HCT116 (cell line): ENCODE measurements at regions not wholly inside any gene's neighbourhood (a gene's known extent, or its start where the extent isn't known, plus 50 kb on each side); places are given as distances from the start of the nearest gene placed in this dataset.

ENCODE experiments used
- ATAC-seq: fragments of 200-7000 bp; cut with Tn5 transposase; 2 replicates; pipeline ENCODE4 v1.9.1; 2020; ENCODE audit warnings: mild to moderate bottlenecking, moderate library complexity
- BruUV-seq: library from RNA; stranded (reverse); fragments of 400-500 nt; replicated peaks from 2 replicates; lab custom pipeline; 2021; lab: Mats Ljungman, UMichigan
- CTCF ChIA-PET: fragments of 300-600 bp; sonication (Branson Sonifier 250); formaldehyde crosslinking; loops from one replicate; lab custom pipeline; 2021; ENCODE audit warnings: antibody characterized with exemption; lab: Charles Lee
- POLR2A ChIA-PET: fragments of 300-600, 350-600 bp; sonication (Branson Sonifier 250); formaldehyde crosslinking; loops from one replicate; lab custom pipeline; 2021; ENCODE audit warnings: antibody characterized with exemption; lab: Charles Lee
- RAD21 ChIA-PET, 2 experiments: fragments of 300-600 bp; sonication (Branson Sonifier 250); formaldehyde crosslinking; loops; one replicate each; lab custom pipeline; 2023; ENCODE audit warnings: low total read pairs in 2 of 2; ENCODE audit not compliant: uncharacterized antibody in 2 of 2, unreplicated experiment in 2 of 2, low non-redundant PET in 1 of 2; lab: Charles Lee
- DNase-seq: peaks from one replicate; pipeline ENCODE4 v3.0.0-alpha.2; 2010; ENCODE audit warnings: low read depth, low spot score
- H2AFZ ChIP-seq: fragments of 200-600 bp; shearing (Covaris generic), sonication (generic); 2 replicates; pipeline ENCODE4 v1.6.1; 2017; ENCODE audit warnings: low read depth, mixed run types, mixed read lengths, antibody characterized with exemption, low read length; ENCODE audit not compliant: poor library complexity, severe bottlenecking
- H3K27ac ChIP-seq: 2 replicates; pipeline ENCODE4 v1.5.1; 2012; ENCODE audit warnings: low read depth, low read length
- H3K27me3 ChIP-seq: fragments of 200-600 bp; sonication (generic); 2 replicates; pipeline ENCODE4 v1.6.1; 2016; ENCODE audit warnings: mixed run types, low read length, mixed read lengths; ENCODE audit not compliant: insufficient read depth
- H3K36me3 ChIP-seq, 2 experiments: fragments of 200-500 bp in 1 of 2; fragments of 200-600 bp in 1 of 2; sonication (Bioruptor generic) in 1 of 2; sonication (generic) in 1 of 2; 2 replicates each; pipeline versions ENCODE4 v1.5.1 to v1.6.1; 2014 to 2016; ENCODE audit warnings: low read length in 2 of 2, inconsistent platforms in 1 of 2, mixed read lengths in 1 of 2, mixed run types in 1 of 2; ENCODE audit not compliant: insufficient read depth in 2 of 2, control insufficient read depth in 1 of 2
- H3K4me1 ChIP-seq, 2 experiments: fragments of 200-600 bp in 1 of 2; sonication (generic) in 1 of 2; 2 replicates each; pipeline versions ENCODE4 v1.5.1 to v1.6.1; 2012 to 2017; ENCODE audit warnings: low read length in 2 of 2, inconsistent platforms in 1 of 2, mild to moderate bottlenecking in 1 of 2, mixed read lengths in 1 of 2, mixed run types in 1 of 2, moderate library complexity in 1 of 2; ENCODE audit not compliant: insufficient read depth in 2 of 2, control insufficient read depth in 1 of 2
- H3K4me2 ChIP-seq: fragments of 200-600 bp; sonication (generic); 2 replicates; pipeline ENCODE4 v1.6.1; 2017; ENCODE audit warnings: mixed run types, low read length, mixed read lengths
- H3K4me3 ChIP-seq, 2 experiments: fragments of 200-600 bp in 1 of 2; sonication (generic) in 1 of 2; replicated peaks in 1 of 2; 2 replicates each; pipeline ENCODE4 v1.5.1; 2011 to 2016; ENCODE audit warnings: low read length in 2 of 2, control low read depth in 1 of 2, low read depth in 1 of 2, mild to moderate bottlenecking in 1 of 2, mixed read lengths in 1 of 2, mixed run types in 1 of 2
- H3K79me2 ChIP-seq: fragments of 200-600 bp; sonication (generic); 2 replicates; pipeline ENCODE4 v1.6.1; 2017; ENCODE audit warnings: mild to moderate bottlenecking, mixed run types, low read length, moderate library complexity, mixed read lengths; ENCODE audit not compliant: insufficient read depth
- H3K9ac ChIP-seq: fragments of 200-600 bp; sonication (generic); 2 replicates; pipeline ENCODE4 v1.6.1; 2016; ENCODE audit warnings: low read length, mixed read lengths
- H3K9me2 ChIP-seq: fragments of 200-600 bp; sonication (generic), shearing (Covaris generic); 2 replicates; pipeline ENCODE4 v1.6.1; 2017; ENCODE audit warnings: mixed run types, mild to moderate bottlenecking, moderate library complexity; ENCODE audit not compliant: insufficient read depth
- H3K9me3 ChIP-seq, 2 experiments: fragments of 200-500 bp in 1 of 2; fragments of 200-600 bp in 1 of 2; sonication (Bioruptor generic) in 1 of 2; sonication (generic) in 1 of 2; 2 replicates each; pipeline ENCODE4 v1.6.1; 2014 to 2017; ENCODE audit warnings: low read length in 2 of 2, mixed read lengths in 2 of 2, inconsistent platforms in 1 of 2, low read depth in 1 of 2, mild to moderate bottlenecking in 1 of 2, mixed run types in 1 of 2, moderate library complexity in 1 of 2; ENCODE audit not compliant: control insufficient read depth in 1 of 2, insufficient read depth in 1 of 2
- H4K20me1 ChIP-seq: fragments of 200-600 bp; sonication (generic), shearing (Covaris generic); 2 replicates; pipeline ENCODE4 v1.6.1; 2017; ENCODE audit warnings: mixed run types, mild to moderate bottlenecking, moderate library complexity; ENCODE audit not compliant: insufficient read depth
- CBX3 ChIP-seq: IDR thresholded peaks from 2 replicates; pipeline ENCODE4 v1.6.1; 2012; ENCODE audit warnings: low read depth
- RAD21 ChIP-seq: IDR thresholded peaks from 2 replicates; pipeline ENCODE4 v1.6.1; 2012; ENCODE audit warnings: low read depth, mild to moderate bottlenecking
- ZNF274 ChIP-seq: fragments of 200-500 bp; sonication (Bioruptor generic); IDR thresholded peaks from 2 replicates; pipeline ENCODE4 v1.6.1; 2014; ENCODE audit warnings: mild to moderate bottlenecking, low read depth, low read length, inconsistent platforms
- intact Hi-C: fragments of 100-400 bp; cut with micrococcal nuclease; formaldehyde crosslinking; loops from 2 replicates; pipeline ENCODE4 v1.10.0; 2022
- TF ChIP-seq, protein P1 (sequence below): IDR thresholded peaks from 2 replicates; pipeline ENCODE4 v1.6.1; 2012
- TF ChIP-seq, protein P2 (sequence below): IDR thresholded peaks from 2 replicates; pipeline ENCODE4 v1.6.1; 2012
- TF ChIP-seq, protein P3 (sequence below), 3 experiments: fragments of 200-600 bp in 1 of 3; sonication (generic) in 1 of 3; IDR thresholded peaks in 2 of 3; conservative IDR thresholded peaks in 1 of 3; 2 replicates each; pipeline ENCODE4 v1.5.1; 2012 to 2017; ENCODE audit warnings: low read depth in 2 of 3, low read length in 2 of 3, antibody characterized with exemption in 1 of 3, borderline replicate concordance in 1 of 3, control low read depth in 1 of 3, mild to moderate bottlenecking in 1 of 3, mixed read lengths in 1 of 3, mixed run types in 1 of 3, moderate library complexity in 1 of 3; ENCODE audit not compliant: insufficient read depth in 1 of 3
- TF ChIP-seq, protein P4 (sequence below): IDR thresholded peaks from 2 replicates; pipeline ENCODE4 v1.6.1; 2011; ENCODE audit warnings: mild to moderate bottlenecking, low read length, moderate library complexity; ENCODE audit not compliant: insufficient replicate concordance; ENCODE audit errors: extremely low read depth

DNA sequence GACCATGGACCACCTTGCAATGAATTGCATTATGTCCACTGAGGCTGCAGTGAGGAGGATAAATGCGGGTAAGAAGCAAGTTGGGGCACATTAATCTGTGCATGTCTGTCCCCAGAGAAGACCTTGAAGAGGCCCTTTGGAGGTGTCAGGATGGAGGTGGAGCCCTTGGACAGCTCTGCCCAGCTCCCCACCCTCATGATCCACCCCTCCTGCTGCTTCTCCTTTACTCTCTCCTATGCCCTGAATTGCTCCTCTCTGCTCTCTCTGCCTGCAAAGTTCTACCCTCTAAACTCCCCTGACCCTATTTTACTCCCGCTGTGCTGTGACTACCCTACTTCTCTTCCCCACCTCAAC is 292.4 kb upstream of the USP24 start:
- CTCF ChIA-PET, result no interaction called here
- no TSS peak for BruUV-seq
- no peaks in the 10 kb centered on the region for H3K27me3 ChIP-seq
- TF ChIP-seq, protein P1, sequence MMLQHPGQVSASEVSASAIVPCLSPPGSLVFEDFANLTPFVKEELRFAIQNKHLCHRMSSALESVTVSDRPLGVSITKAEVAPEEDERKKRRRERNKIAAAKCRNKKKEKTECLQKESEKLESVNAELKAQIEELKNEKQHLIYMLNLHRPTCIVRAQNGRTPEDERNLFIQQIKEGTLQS, result no peak
- TF ChIP-seq, protein P2, sequence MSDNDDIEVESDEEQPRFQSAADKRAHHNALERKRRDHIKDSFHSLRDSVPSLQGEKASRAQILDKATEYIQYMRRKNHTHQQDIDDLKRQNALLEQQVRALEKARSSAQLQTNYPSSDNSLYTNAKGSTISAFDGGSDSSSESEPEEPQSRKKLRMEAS, result no peak
- TF ChIP-seq RAD21 (no peak), ZNF274 (no peak), CBX3 (no peak)
- TF ChIP-seq, protein P3, sequence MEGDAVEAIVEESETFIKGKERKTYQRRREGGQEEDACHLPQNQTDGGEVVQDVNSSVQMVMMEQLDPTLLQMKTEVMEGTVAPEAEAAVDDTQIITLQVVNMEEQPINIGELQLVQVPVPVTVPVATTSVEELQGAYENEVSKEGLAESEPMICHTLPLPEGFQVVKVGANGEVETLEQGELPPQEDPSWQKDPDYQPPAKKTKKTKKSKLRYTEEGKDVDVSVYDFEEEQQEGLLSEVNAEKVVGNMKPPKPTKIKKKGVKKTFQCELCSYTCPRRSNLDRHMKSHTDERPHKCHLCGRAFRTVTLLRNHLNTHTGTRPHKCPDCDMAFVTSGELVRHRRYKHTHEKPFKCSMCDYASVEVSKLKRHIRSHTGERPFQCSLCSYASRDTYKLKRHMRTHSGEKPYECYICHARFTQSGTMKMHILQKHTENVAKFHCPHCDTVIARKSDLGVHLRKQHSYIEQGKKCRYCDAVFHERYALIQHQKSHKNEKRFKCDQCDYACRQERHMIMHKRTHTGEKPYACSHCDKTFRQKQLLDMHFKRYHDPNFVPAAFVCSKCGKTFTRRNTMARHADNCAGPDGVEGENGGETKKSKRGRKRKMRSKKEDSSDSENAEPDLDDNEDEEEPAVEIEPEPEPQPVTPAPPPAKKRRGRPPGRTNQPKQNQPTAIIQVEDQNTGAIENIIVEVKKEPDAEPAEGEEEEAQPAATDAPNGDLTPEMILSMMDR (IDR thresholded peaks at IDR 0.05 in 2 of 3, conservative IDR thresholded peaks at IDR 0.05 in 1 of 3; ENCODE audit: borderline replicate concordance in 1 of 3, insufficient read depth in 1 of 3, low read depth in 2 of 3, low read length in 2 of 3), result no peak
- TF ChIP-seq, protein P4, sequence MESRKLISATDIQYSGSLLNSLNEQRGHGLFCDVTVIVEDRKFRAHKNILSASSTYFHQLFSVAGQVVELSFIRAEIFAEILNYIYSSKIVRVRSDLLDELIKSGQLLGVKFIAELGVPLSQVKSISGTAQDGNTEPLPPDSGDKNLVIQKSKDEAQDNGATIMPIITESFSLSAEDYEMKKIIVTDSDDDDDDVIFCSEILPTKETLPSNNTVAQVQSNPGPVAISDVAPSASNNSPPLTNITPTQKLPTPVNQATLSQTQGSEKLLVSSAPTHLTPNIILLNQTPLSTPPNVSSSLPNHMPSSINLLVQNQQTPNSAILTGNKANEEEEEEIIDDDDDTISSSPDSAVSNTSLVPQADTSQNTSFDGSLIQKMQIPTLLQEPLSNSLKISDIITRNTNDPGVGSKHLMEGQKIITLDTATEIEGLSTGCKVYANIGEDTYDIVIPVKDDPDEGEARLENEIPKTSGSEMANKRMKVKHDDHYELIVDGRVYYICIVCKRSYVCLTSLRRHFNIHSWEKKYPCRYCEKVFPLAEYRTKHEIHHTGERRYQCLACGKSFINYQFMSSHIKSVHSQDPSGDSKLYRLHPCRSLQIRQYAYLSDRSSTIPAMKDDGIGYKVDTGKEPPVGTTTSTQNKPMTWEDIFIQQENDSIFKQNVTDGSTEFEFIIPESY, result no peak
- DNase-seq (no peak), ATAC-seq (no peak)
- H3K4me2 ChIP-seq, result no peak overlapping the region
- intact Hi-C loops, result no loop called here
- H3K36me3 ChIP-seq, result no peaks in the 10 kb centered on the region
- no peak overlapping the region for H3K27ac ChIP-seq
- RAD21 ChIA-PET, result no interaction called here
- no peaks in the 10 kb centered on the region for H3K9me2 ChIP-seq
- POLR2A ChIA-PET, result no interaction called here
- no peak overlapping the region for H2AFZ ChIP-seq
- no peaks in the 10 kb centered on the region for H3K79me2 ChIP-seq
- H3K9me3 ChIP-seq, result no peaks in the 10 kb centered on the region
- no peaks in the 10 kb centered on the region for H4K20me1 ChIP-seq
- H3K9ac ChIP-seq, result no peak overlapping the region
- H3K4me3 ChIP-seq, result no peak overlapping the region
- H3K4me1 ChIP-seq, result peaks cover 0 to 17% of the 10 kb centered on the region in 2 experiments; a peak in 1 of 4 replicates
